Endodermal cell (in vitro differentiated cells): ENCODE measurements at regions not wholly inside any gene's neighbourhood (a gene's known extent, or its start where the extent isn't known, plus 50 kb on each side); places are given as distances from the start of the nearest gene placed in this dataset.

Source experiments
- DNase-seq: peaks from one replicate; pipeline ENCODE4 v3.0.0-alpha.2; 2017
- H3K27ac ChIP-seq: 2 replicates; pipeline ENCODE4 v1.5.1; 2013; ENCODE audit warnings: mild to moderate bottlenecking, low read depth, low read length, moderate library complexity
- H3K27me3 ChIP-seq: 2 replicates; pipeline ENCODE4 v1.6.1; 2013; ENCODE audit warnings: mild to moderate bottlenecking, low read length, moderate library complexity; ENCODE audit not compliant: insufficient read depth, control insufficient read depth, poor library complexity, severe bottlenecking
- H3K36me3 ChIP-seq: 2 replicates; pipeline ENCODE4 v1.7.0; 2013; ENCODE audit warnings: mild to moderate bottlenecking, low read length, moderate library complexity; ENCODE audit not compliant: control insufficient read depth, insufficient read depth
- H3K4me1 ChIP-seq: one replicate; pipeline ENCODE4 v1.7.0; 2013; ENCODE audit warnings: low read length; ENCODE audit not compliant: control insufficient read depth, insufficient read depth
- H3K4me3 ChIP-seq: 2 replicates; pipeline ENCODE4 v1.5.1; 2013; ENCODE audit warnings: mild to moderate bottlenecking, low read length, moderate library complexity
- H3K9ac ChIP-seq: 2 replicates; pipeline ENCODE4 v1.6.1; 2013; ENCODE audit warnings: mild to moderate bottlenecking, low read length, moderate library complexity; ENCODE audit not compliant: poor library complexity, severe bottlenecking; ENCODE audit errors: extremely low read depth
- H3K9me3 ChIP-seq: 2 replicates; pipeline ENCODE4 v1.6.1; 2013; ENCODE audit warnings: mild to moderate bottlenecking, low read length, moderate library complexity; ENCODE audit not compliant: control insufficient read depth
- H3K27ac Mint-ChIP-seq: 2 replicates; pipeline ENCODE4 v1.8.0; 2020; ENCODE audit warnings: mixed read lengths
- H3K27me3 Mint-ChIP-seq: 2 replicates; pipeline ENCODE4 v1.8.0; 2021; ENCODE audit warnings: mild to moderate bottlenecking, mixed read lengths; ENCODE audit not compliant: insufficient read depth
- H3K36me3 Mint-ChIP-seq: 2 replicates; pipeline ENCODE4 v1.8.0; 2020; ENCODE audit warnings: low read depth, mixed read lengths
- H3K4me1 Mint-ChIP-seq: 2 replicates; pipeline ENCODE4 v1.8.0; 2020; ENCODE audit warnings: mixed read lengths
- H3K4me3 Mint-ChIP-seq: 2 replicates; pipeline ENCODE4 v1.8.0; 2020; ENCODE audit warnings: mild to moderate bottlenecking, moderate library complexity, mixed read lengths
- H3K9me3 Mint-ChIP-seq: 2 replicates; pipeline ENCODE4 v1.8.0; 2020; ENCODE audit warnings: mild to moderate bottlenecking, mixed read lengths
- CTCF ChIP-seq: fragments of 200-600 bp; sonication (generic); conservative IDR thresholded peaks from 2 replicates; pipeline ENCODE4 v1.5.0; 2021; ENCODE audit warnings: antibody characterized with exemption, mild to moderate bottlenecking
- WGBS, 2 experiments: methylation state at CpG; one replicate each; pipeline versions ENCODE4 v1.1.5 to v1.1.7; 2013; ENCODE audit warnings: missing lambda C conversion rate in 2 of 2, mixed read lengths in 1 of 2; ENCODE audit not compliant: insufficient coverage in 1 of 2, insufficient read length in 1 of 2; 5-methylcytosine and 5-hydroxymethylcytosine counted together

GRCh38 chr18:25713103-25713502, 361.1 kb upstream of the ZNF521 start:
- Histone ChIP-seq H3K27me3 (peaks cover 50% of the 10 kb centered on the region), H3K4me1 (no peaks in the 10 kb centered on the region), H3K9ac (no peak overlapping the region), H3K4me3 (no peak overlapping the region), H3K9me3 (peaks cover 38% of the 10 kb centered on the region), H3K36me3 (no peaks in the 10 kb centered on the region), H3K27ac (no peak overlapping the region)
- WGBS, 2 experiments = 88 to 100% methylated on average over 2 to 3 of the region's 4 CpGs
- Mint-ChIP-seq H3K36me3 (peaks cover 10% of the 10 kb centered on the region), H3K9me3 (peaks cover 53% of the 10 kb centered on the region), H3K4me3 (no peak overlapping the region), H3K4me1 (peaks cover 9% of the 10 kb centered on the region), H3K27me3 (peaks cover 83% of the 10 kb centered on the region), H3K27ac (no peak overlapping the region)
- no peak for TF ChIP-seq CTCF
- no peak for DNase-seq

GRCh38 chr18:25710981-25711380, 359.0 kb upstream of the ZNF521 start:
- Mint-ChIP-seq H3K9me3 (peaks cover 32% of the 10 kb centered on the region), H3K27me3 (peaks cover 76% of the 10 kb centered on the region), H3K36me3 (peaks cover 2% of the 10 kb centered on the region), H3K27ac (no peak overlapping the region), H3K4me1 (peaks cover 18% of the 10 kb centered on the region), H3K4me3 (no peak overlapping the region)
- WGBS, 2 experiments = 88 to 90% methylated on average over 1 to 3 of the region's 3 CpGs
- H3K4me1 ChIP-seq = no peaks in the 10 kb centered on the region
- H3K9me3 ChIP-seq = peaks cover 35% of the 10 kb centered on the region
- no peak overlapping the region for H3K4me3 ChIP-seq
- no peak overlapping the region for H3K9ac ChIP-seq
- no peak for DNase-seq
- H3K36me3 ChIP-seq = no peaks in the 10 kb centered on the region
- no peak overlapping the region for H3K27ac ChIP-seq
- H3K27me3 ChIP-seq = peaks cover 59% of the 10 kb centered on the region
- TF ChIP-seq CTCF = no peak

DNA sequence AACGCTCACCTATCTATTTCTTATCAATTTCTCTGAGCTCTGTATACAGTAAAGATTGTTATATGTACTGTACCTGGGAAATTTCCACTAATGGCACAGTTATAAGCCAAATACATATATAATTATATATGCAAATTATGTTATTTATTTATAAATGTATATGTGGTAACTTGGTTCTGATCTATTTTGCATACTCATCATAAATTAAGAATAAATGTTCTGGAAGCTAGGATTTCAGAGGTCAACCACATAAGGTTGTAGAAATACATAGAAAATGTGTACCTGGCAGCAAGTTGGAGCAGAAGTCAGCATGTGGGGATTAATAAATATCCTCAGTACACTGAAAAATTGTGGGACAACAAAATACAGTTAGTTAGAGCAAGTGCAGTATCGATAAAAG, 353.7 kb upstream of the ZNF521 start:
- H3K36me3 ChIP-seq = no peaks in the 10 kb centered on the region
- H3K27me3 Mint-ChIP-seq = peaks cover 46% of the 10 kb centered on the region
- H3K27ac Mint-ChIP-seq = no peak overlapping the region
- WGBS, 2 experiments = 90 to 100% methylated on average over 1 of the region's 2 CpGs
- H3K27me3 ChIP-seq = peaks cover 33% of the 10 kb centered on the region
- DNase-seq = no peak
- H3K27ac ChIP-seq = no peak overlapping the region
- H3K4me3 ChIP-seq = peak overlapping the region; percentile 48
- H3K9me3 ChIP-seq = no peaks in the 10 kb centered on the region
- no peak for TF ChIP-seq CTCF
- H3K4me1 Mint-ChIP-seq = peaks cover 27% of the 10 kb centered on the region
- no peaks in the 10 kb centered on the region for H3K36me3 Mint-ChIP-seq
- no peaks in the 10 kb centered on the region for H3K9me3 Mint-ChIP-seq
- no peak overlapping the region for H3K9ac ChIP-seq
- H3K4me3 Mint-ChIP-seq = no peak overlapping the region
- no peaks in the 10 kb centered on the region for H3K4me1 ChIP-seq
